ENCODE measurements at regions not wholly inside any gene's neighbourhood (a gene's known extent, or its start where the extent isn't known, plus 50 kb on each side); places are given as distances from the start of the nearest gene placed in this dataset.
"Not testable (repeated sequence)": the region's sequence is repeated elsewhere in the genome, so short reads cannot be mapped to it uniquely, and the experiment has no call there.

GRCh38 chrX:63168949-63169348 lies 182.2 kb downstream of the SPIN4 start:
- TF ChIP-seq, protein P1, sequence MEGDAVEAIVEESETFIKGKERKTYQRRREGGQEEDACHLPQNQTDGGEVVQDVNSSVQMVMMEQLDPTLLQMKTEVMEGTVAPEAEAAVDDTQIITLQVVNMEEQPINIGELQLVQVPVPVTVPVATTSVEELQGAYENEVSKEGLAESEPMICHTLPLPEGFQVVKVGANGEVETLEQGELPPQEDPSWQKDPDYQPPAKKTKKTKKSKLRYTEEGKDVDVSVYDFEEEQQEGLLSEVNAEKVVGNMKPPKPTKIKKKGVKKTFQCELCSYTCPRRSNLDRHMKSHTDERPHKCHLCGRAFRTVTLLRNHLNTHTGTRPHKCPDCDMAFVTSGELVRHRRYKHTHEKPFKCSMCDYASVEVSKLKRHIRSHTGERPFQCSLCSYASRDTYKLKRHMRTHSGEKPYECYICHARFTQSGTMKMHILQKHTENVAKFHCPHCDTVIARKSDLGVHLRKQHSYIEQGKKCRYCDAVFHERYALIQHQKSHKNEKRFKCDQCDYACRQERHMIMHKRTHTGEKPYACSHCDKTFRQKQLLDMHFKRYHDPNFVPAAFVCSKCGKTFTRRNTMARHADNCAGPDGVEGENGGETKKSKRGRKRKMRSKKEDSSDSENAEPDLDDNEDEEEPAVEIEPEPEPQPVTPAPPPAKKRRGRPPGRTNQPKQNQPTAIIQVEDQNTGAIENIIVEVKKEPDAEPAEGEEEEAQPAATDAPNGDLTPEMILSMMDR (IDR thresholded peaks at IDR 0.05) = not testable (repeated sequence)
- TF ChIP-seq POLR2A (IDR thresholded peaks at IDR 0.05) = not testable (repeated sequence)
